Stimulated activated CD8-positive, alpha-beta memory T cell treated with anti-CD3 and anti-CD28 coated beads, Interleukin-15, amount 100 ng/mL, for 4 hours (primary cell): ENCODE measurements at regions not wholly inside any gene's neighbourhood (a gene's known extent, or its start where the extent isn't known, plus 50 kb on each side); places are given as distances from the start of the nearest gene placed in this dataset.

Experiments
- DNase-seq, 2 donors: peaks; one replicate each; pipeline ENCODE4 v3.0.0-alpha.2; 2020; ENCODE audit warnings: low read depth in 2 of 2

DNA sequence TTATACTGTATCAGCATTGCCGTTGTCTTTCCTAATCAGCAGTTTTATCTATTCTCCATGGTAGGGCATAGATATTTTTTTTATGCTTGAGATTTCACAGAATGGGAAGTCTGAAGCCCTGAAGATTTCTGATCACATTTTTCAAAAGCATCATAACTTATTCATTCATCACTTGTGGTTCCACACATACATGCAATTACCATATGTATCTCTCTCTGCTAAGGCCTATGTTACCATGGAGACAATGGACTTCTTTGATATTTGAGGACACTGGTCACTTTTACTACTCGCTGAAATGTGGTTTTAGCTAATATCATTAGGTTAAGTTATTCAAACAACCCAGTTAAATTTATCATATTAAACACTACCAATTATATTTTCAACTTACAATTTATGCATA is 1827.0 kb downstream of the MRPL39 start:
- DNase-seq = no peak

- DNase-seq = no peak
These were observed 1863.5 kb downstream of the MRPL39 start for GRCh38 chr21:23743821-23744220.

DNA sequence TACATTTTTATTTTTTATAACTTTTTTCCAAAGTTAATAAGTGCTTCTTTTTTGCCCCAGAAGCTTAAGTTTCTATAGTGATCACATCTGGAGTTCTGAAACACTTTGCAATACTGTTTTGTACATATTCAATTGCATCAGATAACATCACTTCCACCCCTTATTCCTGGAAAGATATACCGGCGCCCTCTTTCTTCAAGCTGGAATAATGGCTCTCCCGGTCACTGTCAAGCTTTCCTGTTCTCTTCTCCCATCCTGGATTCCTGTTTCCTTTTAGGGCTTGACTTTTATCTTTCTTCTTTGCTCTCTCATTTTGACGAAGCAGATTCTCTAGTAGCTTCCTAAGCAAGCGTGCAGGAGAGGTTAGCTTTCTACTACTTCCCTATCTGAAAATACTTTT is 1866.8 kb downstream of the MRPL39 start:
- DNase-seq = no peak

DNA sequence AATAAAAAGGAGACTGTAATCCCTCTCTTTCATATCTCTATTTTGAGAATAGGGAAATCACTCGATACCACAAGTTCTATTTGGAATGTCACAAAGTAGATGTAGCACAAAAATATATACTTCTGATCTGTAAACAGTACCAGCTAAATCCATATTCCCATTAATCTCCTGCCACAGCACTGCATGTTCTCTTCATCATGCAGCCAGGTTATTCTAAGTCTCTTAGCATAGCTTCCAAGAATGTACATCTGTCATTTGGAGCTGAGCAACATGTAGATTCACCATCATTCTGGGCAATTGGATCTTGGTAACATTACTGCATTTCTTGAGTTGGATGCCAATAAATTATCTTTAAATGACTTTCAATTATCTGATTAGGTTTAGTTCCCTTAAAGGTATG is 1874.5 kb downstream of the MRPL39 start:
- DNase-seq = no peak

GRCh38 chr21:23729331-23729730 is 1878.0 kb downstream of the MRPL39 start:
- no peak for DNase-seq

GRCh38 chr21:23725576-23725975 is 1881.7 kb downstream of the MRPL39 start:
- no peak for DNase-seq

- no peak for DNase-seq
These were observed 1888.6 kb downstream of the MRPL39 start for GRCh38 chr21:23718446-23719285.

DNA sequence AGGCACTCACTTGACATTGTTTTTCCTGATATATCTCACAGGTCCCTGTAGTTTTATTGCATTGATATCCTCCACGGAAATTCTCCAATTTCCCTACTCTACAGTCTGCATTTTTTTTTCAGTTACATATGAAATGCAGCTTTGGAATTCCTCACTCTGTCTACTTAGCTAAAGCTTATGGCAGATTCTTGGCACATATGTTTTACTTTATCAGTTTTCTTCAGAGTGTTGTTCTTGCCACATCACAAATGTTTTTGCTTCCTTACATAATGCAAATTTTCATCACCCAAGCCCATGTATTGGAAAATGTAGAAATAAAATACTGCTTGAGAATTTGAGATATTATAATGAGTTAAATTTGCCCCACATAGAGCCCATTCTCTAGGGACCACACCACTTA is 1895.1 kb downstream of the MRPL39 start:
- DNase-seq = no peak

GRCh38 chr21:23706431-23706830 is 1900.8 kb downstream of the MRPL39 start:
- DNase-seq = no peak

- DNase-seq = no peak
These were observed 1907.9 kb downstream of the MRPL39 start for GRCh38 chr21:23699402-23699801.

GRCh38 chr21:23698619-23699018 is 1908.7 kb downstream of the MRPL39 start:
- no peak for DNase-seq

DNA sequence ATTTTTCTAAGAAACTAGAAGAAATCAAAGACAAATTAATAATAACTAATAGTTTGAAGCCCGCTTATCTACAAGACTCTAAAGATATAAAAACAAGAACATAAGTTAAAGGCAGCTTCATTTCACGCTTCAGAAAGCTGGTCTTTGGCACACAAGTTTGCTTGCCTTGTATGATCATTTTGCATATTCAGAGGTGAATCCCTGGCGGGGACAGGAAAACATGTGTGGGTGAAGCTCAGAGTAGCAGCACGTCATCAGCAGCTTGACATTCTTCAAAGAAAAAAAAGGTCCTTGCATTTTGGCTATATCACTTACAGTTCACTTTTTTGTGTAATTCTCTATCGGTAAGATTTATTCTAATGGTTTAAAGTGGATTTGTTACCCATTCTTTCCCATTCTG is 1911.8 kb downstream of the MRPL39 start:
- no peak for DNase-seq

GRCh38 chr21:23694390-23694789 is 1912.9 kb downstream of the MRPL39 start:
- no peak for DNase-seq

DNA sequence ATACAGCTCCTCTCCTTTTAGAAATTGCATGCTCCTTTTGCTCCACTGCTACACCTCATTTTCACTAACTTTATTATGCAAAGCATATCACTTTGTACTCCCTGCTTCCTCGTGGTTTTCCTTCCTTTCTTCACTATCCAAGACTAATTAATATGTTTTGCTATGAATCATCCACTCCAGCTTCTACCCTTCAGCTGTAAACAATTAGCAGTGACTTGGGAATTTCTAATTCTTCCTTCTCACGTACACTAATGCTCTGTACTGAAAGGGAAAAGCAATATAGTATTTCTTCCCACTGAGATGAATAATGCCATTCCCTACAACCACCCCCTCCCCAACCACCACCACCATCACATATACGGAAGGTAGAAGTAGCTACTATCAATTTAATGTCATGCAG is 1917.0 kb downstream of the MRPL39 start:
- DNase-seq = no peak

GRCh38 chr21:23686737-23687523 is 1920.4 kb downstream of the MRPL39 start:
- DNase-seq = no peak

DNA sequence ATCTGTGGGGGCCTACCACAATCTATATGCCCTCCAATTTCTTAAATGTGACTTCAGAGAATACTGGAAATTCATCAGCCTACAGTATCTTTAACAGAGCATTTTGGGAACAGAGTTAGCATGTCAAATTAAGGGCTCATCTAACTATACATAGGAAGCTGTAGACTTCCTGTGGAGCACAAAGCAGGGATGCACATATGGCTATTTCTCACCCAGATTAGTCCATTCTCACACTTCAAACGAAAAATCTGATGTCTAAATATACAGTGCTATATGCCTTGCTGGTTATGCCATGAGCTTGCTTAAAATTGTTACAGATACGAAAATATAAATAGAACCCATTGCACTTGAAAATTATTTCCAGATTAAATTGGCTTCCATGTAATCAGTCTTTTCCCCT is 1922.8 kb downstream of the MRPL39 start:
- no peak for DNase-seq

GRCh38 chr21:23664193-23664694 is 1943.0 kb downstream of the MRPL39 start:
- DNase-seq = no peak

- no peak for DNase-seq
These were observed 1946.7 kb downstream of the MRPL39 start for GRCh38 chr21:23660560-23660959.

DNA sequence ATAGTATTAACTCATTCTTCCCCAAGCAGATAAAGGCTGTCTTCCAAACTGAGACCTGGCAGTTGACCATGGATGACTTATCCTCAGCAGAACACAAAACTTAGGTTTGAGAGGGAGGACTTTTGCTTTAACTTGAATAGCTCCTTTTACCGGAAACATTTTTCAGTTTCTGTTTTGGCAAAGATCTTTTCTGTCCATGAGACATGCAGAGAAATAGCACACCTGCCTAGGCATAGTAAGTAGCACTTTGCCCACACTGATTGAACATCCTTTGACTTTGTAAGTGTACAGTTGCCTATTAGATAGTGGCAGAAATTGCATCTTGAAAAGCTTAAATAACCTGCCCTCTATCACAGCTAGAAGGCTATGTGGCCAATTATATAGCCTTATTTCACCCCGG is 1962.5 kb downstream of the MRPL39 start:
- DNase-seq = no peak

- DNase-seq = no peak
These were observed 1967.6 kb downstream of the MRPL39 start for GRCh38 chr21:23639721-23640120.

DNA sequence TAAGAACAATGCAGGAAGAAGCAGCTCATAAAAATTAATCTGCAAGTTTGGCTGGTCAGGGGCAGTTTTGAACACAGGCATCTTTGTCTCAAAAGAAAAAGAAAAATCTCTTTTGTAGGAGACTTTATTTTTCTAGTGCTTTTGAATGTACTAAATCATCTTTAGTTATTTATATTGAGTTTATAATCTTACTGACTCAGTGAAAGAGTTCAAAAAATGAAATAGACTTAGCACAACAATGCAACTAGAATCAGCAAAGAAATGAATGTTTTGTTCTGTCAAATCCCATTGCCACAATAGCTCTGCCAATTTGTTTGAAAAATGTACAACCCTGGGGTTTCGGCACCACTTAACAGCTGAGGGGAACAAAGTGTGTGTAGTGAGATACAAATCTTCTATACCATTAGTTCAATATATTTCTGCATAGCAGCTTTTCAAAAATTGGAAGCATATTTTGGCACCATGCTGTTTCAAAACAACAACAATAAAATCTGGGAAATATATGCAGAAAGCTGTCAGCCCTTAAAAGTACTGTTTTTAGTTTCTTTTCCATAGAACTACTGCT is 1969.1 kb downstream of the MRPL39 start:
- no peak for DNase-seq

DNA sequence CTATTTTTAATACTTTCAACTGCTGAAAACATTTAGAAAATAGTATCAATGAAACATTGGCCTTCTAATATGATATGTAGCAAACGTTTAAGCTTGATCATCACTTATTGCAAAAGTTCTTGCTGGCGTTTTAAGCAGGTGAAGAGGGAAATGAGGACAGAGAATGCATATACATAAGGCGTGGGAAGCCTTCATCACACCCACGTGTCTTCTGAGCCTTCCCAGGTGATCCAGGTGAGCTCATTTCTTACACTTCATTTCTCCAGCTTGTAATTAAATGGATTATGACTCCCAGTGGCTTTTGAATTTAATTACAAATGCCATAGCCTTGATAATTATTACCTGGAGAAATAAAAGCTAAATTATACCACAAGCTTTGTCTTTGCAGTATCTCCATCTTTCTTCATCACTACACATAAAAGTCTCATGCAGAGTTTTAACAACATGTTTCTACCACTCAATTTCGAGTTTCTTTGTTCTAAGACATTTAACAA is 1973.8 kb downstream of the MRPL39 start:
- DNase-seq = no peak
